LNCaP clone FGC (cell line): ENCODE measurements at regions not wholly inside any gene's neighbourhood (a gene's known extent, or its start where the extent isn't known, plus 50 kb on each side); places are given as distances from the start of the nearest gene placed in this dataset.

Source experiments
- DNase-seq: peaks from one replicate; pipeline ENCODE4 v3.0.0-alpha.2; 2011; ENCODE audit warnings: low read depth
- H3K4me3 ChIP-seq: 2 replicates; pipeline ENCODE4 v1.5.1; 2011; ENCODE audit warnings: mild to moderate bottlenecking, low read depth, low read length, control low read depth
- TF ChIP-seq, protein P1 (sequence below): IDR thresholded peaks from 2 replicates; pipeline ENCODE4 v1.5.1; 2012; ENCODE audit warnings: mild to moderate bottlenecking; ENCODE audit not compliant: control insufficient read depth, insufficient read depth; ENCODE audit errors: extremely low read depth

DNA sequence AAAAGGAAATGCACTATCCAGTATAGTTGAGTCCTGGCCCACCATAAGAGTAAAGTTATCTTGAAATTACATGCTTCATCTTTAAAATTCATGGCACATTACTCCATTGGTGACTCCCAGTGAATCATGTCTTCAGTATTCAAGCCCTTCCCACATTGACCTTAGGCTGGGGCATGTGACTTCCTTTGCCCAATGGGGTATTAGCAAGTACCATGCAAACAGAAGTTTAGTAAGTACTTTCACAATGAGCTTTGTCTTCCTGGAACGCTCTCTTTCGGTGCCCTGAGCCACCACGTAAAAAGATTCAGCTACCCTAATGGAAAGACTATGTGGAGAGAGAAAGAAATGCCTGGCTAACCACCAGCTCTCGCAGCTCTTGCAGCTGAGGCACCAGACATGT is 235.4 kb downstream of the HNRNPD start:
- no peak for DNase-seq
- no peak overlapping the region for H3K4me3 ChIP-seq
- TF ChIP-seq, protein P1, sequence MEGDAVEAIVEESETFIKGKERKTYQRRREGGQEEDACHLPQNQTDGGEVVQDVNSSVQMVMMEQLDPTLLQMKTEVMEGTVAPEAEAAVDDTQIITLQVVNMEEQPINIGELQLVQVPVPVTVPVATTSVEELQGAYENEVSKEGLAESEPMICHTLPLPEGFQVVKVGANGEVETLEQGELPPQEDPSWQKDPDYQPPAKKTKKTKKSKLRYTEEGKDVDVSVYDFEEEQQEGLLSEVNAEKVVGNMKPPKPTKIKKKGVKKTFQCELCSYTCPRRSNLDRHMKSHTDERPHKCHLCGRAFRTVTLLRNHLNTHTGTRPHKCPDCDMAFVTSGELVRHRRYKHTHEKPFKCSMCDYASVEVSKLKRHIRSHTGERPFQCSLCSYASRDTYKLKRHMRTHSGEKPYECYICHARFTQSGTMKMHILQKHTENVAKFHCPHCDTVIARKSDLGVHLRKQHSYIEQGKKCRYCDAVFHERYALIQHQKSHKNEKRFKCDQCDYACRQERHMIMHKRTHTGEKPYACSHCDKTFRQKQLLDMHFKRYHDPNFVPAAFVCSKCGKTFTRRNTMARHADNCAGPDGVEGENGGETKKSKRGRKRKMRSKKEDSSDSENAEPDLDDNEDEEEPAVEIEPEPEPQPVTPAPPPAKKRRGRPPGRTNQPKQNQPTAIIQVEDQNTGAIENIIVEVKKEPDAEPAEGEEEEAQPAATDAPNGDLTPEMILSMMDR, result no peak

GRCh38 chr4:82136161-82136801 is 237.5 kb downstream of the HNRNPD start:
- TF ChIP-seq, protein P1, result no peak
- no peak overlapping the region for H3K4me3 ChIP-seq
- no peak for DNase-seq

GRCh38 chr4:82128355-82128754 is 245.4 kb downstream of the HNRNPD start:
- no peak for DNase-seq
- TF ChIP-seq, protein P1, result no peak
- no peak overlapping the region for H3K4me3 ChIP-seq

DNA sequence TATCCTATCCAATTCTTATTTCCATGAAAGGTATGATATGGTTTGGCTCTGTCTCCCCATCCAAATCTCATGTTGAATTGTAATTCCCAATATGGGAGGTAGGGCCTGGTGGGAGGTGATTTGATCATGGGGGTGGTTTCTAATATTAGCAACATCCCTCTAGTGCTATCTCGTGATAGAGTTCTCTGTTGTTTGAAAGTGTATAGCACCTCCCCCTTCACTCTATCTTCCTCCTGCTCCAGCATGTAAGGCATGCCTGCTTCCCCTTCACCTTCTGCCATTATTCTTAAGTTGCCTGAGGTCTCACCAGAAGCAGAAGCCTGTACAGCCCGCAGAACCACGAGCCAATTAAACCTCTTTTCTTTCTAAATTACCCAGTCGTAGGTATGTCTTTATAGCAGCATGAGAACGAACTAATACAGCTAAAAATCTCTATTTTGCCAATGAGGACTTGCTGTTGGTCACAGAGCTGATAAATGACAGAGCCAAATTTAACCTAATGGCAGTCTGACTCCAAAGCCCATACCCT is 247.2 kb downstream of the HNRNPD start:
- no peak for DNase-seq
- TF ChIP-seq, protein P1, result no peak

GRCh38 chr4:82125787-82126297 is 247.9 kb downstream of the HNRNPD start:
- TF ChIP-seq, protein P1, result no peak
- no peak overlapping the region for H3K4me3 ChIP-seq
- DNase-seq, result no peak

More for the DNA sequence above, 247.2 kb downstream of the HNRNPD start:
- H3K4me3 ChIP-seq, result no peak overlapping the region

DNA sequence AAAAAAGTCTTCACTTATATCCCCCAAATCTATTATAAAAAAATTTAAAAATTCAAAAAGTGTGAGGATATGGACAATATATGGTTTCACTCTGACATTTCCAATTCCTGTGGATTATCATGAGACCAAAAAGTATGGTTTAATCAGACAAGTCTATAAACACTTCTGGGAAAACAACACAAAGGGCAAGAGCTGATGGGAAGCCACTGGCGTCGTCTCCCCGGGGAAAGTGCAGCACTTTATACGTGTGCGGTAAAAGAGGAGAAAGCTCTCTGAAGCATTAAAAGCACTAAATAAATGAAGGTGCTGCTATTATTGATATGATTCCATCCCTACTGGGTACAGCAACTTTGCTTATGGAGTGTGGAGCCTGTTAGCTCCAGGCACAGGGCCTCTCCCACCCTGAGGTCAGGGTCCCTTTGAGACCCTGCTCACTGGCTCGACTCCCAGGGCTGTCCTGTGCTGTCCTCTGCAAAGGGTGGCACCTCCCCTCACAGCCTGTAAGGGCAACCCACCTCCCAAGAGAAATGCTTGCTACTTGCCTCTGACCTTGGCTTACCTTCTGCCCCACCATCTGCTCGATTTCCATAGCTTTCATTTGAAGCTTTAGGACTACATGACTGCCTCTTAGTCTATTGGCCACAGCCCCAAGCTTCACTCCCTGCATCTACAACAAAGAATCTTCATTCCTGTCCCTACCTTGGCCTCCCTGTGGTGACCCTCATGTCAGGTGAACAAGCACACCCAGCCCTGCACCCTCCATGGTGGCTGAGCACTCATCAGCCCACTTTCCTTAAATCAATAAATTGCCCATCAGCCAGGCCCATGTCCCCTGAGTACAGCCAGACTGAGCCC is 248.6 kb downstream of the HNRNPD start:
- no peak overlapping the region for H3K4me3 ChIP-seq
- TF ChIP-seq, protein P1, result no peak
- no peak for DNase-seq
